Activated B cell treated with CpG ODN at 0.5 μM for 24 hours (primary cell): ENCODE measurements at regions not wholly inside any gene's neighbourhood (a gene's known extent, or its start where the extent isn't known, plus 50 kb on each side); places are given as distances from the start of the nearest gene placed in this dataset.

Experiments used
- ATAC-seq: fragments of 200-7000 bp; cut with Tn5 transposase; one replicate; pipeline ENCODE4 v1.10.0; 2021; ENCODE audit warnings: low read depth, mild to moderate bottlenecking, moderate library complexity
- CTCF ChIA-PET: fragments of 350-600 bp; sonication (Branson Sonifier 250); formaldehyde crosslinking; loops from one replicate; lab custom pipeline; 2021; ENCODE audit warnings: antibody characterized with exemption; lab: Charles Lee
- POLR2A ChIA-PET: fragments of 350-600 bp; sonication (Branson Sonifier 250); formaldehyde crosslinking; loops from one replicate; lab custom pipeline; 2021; ENCODE audit warnings: antibody characterized with exemption; lab: Charles Lee
- DNase-seq: peaks from one replicate; pipeline ENCODE4 v3.0.0; 2022
- H3K27ac Mint-ChIP-seq: one replicate; pipeline ENCODE4 v1.8.0; 2020; ENCODE audit warnings: mixed read lengths
- H3K27me3 Mint-ChIP-seq: one replicate; pipeline ENCODE4 v1.8.0; 2021; ENCODE audit warnings: mixed read lengths
- H3K36me3 Mint-ChIP-seq: one replicate; pipeline ENCODE4 v1.8.0; 2021; ENCODE audit warnings: low read depth, mixed read lengths
- H3K4me1 Mint-ChIP-seq: one replicate; pipeline ENCODE4 v1.8.0; 2021; ENCODE audit warnings: mixed read lengths
- H3K4me3 Mint-ChIP-seq: one replicate; pipeline ENCODE4 v1.8.0; 2020; ENCODE audit warnings: mild to moderate bottlenecking, mixed read lengths
- H3K9me3 Mint-ChIP-seq: one replicate; pipeline ENCODE4 v1.8.0; 2020; ENCODE audit warnings: mixed read lengths
- intact Hi-C: fragments of 100-400 bp; cut with micrococcal nuclease; formaldehyde crosslinking; loops from one replicate; pipeline ENCODE4 v1.15.1; 2024
- TF ChIP-seq, protein P1 (sequence below): fragments of 200-600 bp; IDR thresholded peaks from one replicate; pipeline ENCODE4 v1.8.0; 2022; ENCODE audit warnings: antibody characterized with exemption, mild to moderate bottlenecking

GRCh38 chr15:66648588-66648987, 53.4 kb upstream of the SMAD6 start:
- ChIA-PET POLR2A (no interaction called here), CTCF (no interaction called here)
- Mint-ChIP-seq H3K27ac (no peak overlapping the region), H3K4me1 (no peaks in the 10 kb centered on the region), H3K9me3 (no peaks in the 10 kb centered on the region), H3K4me3 (no peak overlapping the region), H3K27me3 (peaks cover 6% of the 10 kb centered on the region), H3K36me3 (no peaks in the 10 kb centered on the region)
- DNase-seq (no peak), ATAC-seq (no peak)
- intact Hi-C loops: no loop called here
- TF ChIP-seq, protein P1, sequence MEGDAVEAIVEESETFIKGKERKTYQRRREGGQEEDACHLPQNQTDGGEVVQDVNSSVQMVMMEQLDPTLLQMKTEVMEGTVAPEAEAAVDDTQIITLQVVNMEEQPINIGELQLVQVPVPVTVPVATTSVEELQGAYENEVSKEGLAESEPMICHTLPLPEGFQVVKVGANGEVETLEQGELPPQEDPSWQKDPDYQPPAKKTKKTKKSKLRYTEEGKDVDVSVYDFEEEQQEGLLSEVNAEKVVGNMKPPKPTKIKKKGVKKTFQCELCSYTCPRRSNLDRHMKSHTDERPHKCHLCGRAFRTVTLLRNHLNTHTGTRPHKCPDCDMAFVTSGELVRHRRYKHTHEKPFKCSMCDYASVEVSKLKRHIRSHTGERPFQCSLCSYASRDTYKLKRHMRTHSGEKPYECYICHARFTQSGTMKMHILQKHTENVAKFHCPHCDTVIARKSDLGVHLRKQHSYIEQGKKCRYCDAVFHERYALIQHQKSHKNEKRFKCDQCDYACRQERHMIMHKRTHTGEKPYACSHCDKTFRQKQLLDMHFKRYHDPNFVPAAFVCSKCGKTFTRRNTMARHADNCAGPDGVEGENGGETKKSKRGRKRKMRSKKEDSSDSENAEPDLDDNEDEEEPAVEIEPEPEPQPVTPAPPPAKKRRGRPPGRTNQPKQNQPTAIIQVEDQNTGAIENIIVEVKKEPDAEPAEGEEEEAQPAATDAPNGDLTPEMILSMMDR: no peak

- no peak overlapping the region for H3K27ac Mint-ChIP-seq
- no peaks in the 10 kb centered on the region for H3K36me3 Mint-ChIP-seq
- no peak for ATAC-seq
- H3K27me3 Mint-ChIP-seq: peaks cover 13% of the 10 kb centered on the region
- H3K4me3 Mint-ChIP-seq: no peak overlapping the region
- ChIA-PET CTCF (no interaction called here), POLR2A (no interaction called here)
- no peak for DNase-seq
- peaks cover 2% of the 10 kb centered on the region for H3K4me1 Mint-ChIP-seq
- TF ChIP-seq, protein P1: no peak
- intact Hi-C loops: no loop called here
- H3K9me3 Mint-ChIP-seq: no peaks in the 10 kb centered on the region
These were observed 52.6 kb upstream of the SMAD6 start for GRCh38 chr15:66649235-66649984.

- H3K4me3 Mint-ChIP-seq: no peak overlapping the region
- no peaks in the 10 kb centered on the region for H3K9me3 Mint-ChIP-seq
- H3K27me3 Mint-ChIP-seq: peaks cover 15% of the 10 kb centered on the region
- intact Hi-C loops: no loop called here
- TF ChIP-seq, protein P1: no peak
- no peak for ATAC-seq
- no peak for DNase-seq
- POLR2A ChIA-PET: no interaction called here
- no peak overlapping the region for H3K27ac Mint-ChIP-seq
- H3K36me3 Mint-ChIP-seq: no peaks in the 10 kb centered on the region
- CTCF ChIA-PET: no interaction called here
- H3K4me1 Mint-ChIP-seq: peaks cover 6% of the 10 kb centered on the region
These were observed 51.6 kb upstream of the SMAD6 start for GRCh38 chr15:66650433-66650832.

DNA sequence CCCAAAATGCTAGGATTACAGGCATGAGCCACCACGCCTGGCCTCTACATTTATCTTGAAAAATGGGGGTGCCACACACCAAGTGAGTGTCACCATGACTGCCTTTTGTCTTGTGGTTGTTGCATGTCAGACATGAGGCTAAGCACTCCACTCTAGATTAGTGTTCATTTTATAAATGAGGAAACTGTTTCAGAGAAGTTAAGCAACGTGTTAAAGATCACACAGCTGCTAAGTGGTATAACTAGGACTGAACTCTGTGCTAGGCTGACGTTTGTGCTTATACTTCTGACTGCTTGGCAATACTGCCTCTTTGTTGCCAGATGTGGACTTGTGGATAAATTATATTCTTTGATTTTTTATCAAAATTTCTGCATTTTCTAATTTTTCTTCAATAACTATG, 50.8 kb upstream of the SMAD6 start:
- Mint-ChIP-seq H3K4me3 (no peak overlapping the region), H3K27me3 (peaks cover 21% of the 10 kb centered on the region), H3K4me1 (peaks cover 11% of the 10 kb centered on the region), H3K9me3 (no peaks in the 10 kb centered on the region), H3K27ac (no peak overlapping the region), H3K36me3 (no peaks in the 10 kb centered on the region)
- DNase-seq (no peak), ATAC-seq (no peak)
- intact Hi-C loops: no loop called here
- POLR2A ChIA-PET: no interaction called here
- CTCF ChIA-PET: no interaction called here
- TF ChIP-seq, protein P1: no peak

DNA sequence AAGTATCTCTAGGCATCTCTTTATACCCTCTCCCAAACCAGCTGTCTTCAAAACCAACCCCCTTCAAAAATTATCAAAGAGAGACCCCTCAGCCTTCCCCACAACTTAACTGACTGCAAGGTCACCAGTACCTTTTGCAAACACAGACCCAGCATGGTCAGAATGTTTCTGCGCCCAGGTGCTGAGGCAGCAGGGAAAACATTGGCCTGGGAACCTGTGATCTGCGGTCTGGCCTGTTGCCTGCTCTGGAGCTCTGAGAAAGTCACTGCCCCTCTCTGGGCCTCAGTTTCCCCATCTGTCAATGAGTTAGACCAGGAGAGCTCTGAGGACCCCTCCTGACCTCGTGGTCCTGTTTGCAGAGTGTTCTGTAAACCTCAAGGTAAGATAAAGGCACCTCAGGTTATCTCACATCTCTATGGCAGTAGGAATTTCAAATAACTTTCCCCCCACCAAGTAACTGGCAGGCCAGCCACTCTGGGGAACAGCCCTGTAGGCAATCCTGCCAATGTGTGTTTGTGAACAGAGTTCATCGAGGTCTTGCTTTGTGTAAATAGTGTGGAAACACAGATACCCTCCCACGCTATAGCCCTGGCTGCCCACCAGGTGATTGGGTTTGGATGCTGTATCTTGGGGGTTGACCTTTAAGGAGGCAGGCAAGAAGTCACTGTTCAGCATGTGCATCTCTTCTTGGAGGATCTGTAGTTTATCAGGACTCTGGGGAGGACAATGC, 50.0 kb upstream of the SMAD6 start:
- DNase-seq (no peak), ATAC-seq (no peak)
- Mint-ChIP-seq H3K4me3 (no peak overlapping the region), H3K9me3 (no peaks in the 10 kb centered on the region), H3K4me1 (peaks cover 12% of the 10 kb centered on the region), H3K36me3 (no peaks in the 10 kb centered on the region), H3K27me3 (peaks cover 29% of the 10 kb centered on the region), H3K27ac (no peak overlapping the region)
- intact Hi-C loops: no loop called here
- ChIA-PET CTCF (no interaction called here), POLR2A (no interaction called here)
- TF ChIP-seq, protein P1: no peak
